ENCODE measurements at regions not wholly inside any gene's neighbourhood (a gene's known extent, or its start where the extent isn't known, plus 50 kb on each side); places are given as distances from the start of the nearest gene placed in this dataset.

GRCh38 chr7:41027428-41028115 is 675.3 kb downstream of the INHBA start:
- H3K18ac ChIP-seq (ENCODE audit: extremely low read depth, low read length) = no peak overlapping the region
- no peak overlapping the region for H3K56ac ChIP-seq (replicated peaks; ENCODE audit: insufficient read length, low read depth, low read length)
- H3K27me3 ChIP-seq (replicated peaks in 1 of 4; ENCODE audit: control insufficient read depth in 3 of 4, extremely low read depth in 1 of 4, insufficient read depth in 3 of 4, low read length in 3 of 4) = no peaks in the 10 kb centered on the region
- H3K23me2 ChIP-seq (ENCODE audit: low read depth, low read length) = no peaks in the 10 kb centered on the region
- no peaks in the 10 kb centered on the region for H3K4me1 ChIP-seq (replicated peaks in 1 of 4; ENCODE audit: control insufficient read depth in 3 of 4, insufficient read depth in 4 of 4, low read length in 3 of 4)
- no peak overlapping the region for H2BK120ac ChIP-seq (replicated peaks; ENCODE audit: low read depth, low read length)
- H4K5ac ChIP-seq (ENCODE audit: insufficient read length, low read depth, low read length) = no peak overlapping the region
- no peak overlapping the region for H2BK5ac ChIP-seq (ENCODE audit: low read depth, low read length)
- no peak overlapping the region for H2AK5ac ChIP-seq (ENCODE audit: low read depth, low read length)
- H3K23ac ChIP-seq (ENCODE audit: insufficient read length) = no peak overlapping the region
- H3K9ac ChIP-seq (replicated peaks in 1 of 4; ENCODE audit: extremely low read depth in 1 of 4, low read depth in 3 of 4, low read length in 3 of 4) = no peak overlapping the region
- no peak overlapping the region for H3K4me2 ChIP-seq (ENCODE audit: insufficient read depth in 1 of 2, low read depth in 2 of 2, low read length in 2 of 2)
- no peaks in the 10 kb centered on the region for H3K9me3 ChIP-seq (ENCODE audit: insufficient read depth in 2 of 2, low read depth in 1 of 2, low read length in 1 of 2)
- no peak overlapping the region for H4K91ac ChIP-seq (replicated peaks; ENCODE audit: insufficient read length, low read length)
- no peak overlapping the region for H2AFZ ChIP-seq (ENCODE audit: low read length)
- H3K79me2 ChIP-seq (ENCODE audit: control insufficient read depth in 1 of 2, insufficient read depth in 2 of 2, low read length in 2 of 2) = no peaks in the 10 kb centered on the region
- FAIRE-seq = no peak
- WGBS, 2 experiments (ENCODE audit: extremely low coverage in 1 of 2, insufficient coverage in 1 of 2, insufficient read length in 1 of 2, insufficient replicate concordance in 2 of 2, low coverage in 1 of 2, low lambda C conversion rate in 2 of 2, missing lambda C conversion rate in 1 of 2) = 84% methylated on average over 7 of the region's 7 CpGs; no CpG with 5 or more reads in 1 of the 2 experiments
- H3K14ac ChIP-seq (ENCODE audit: insufficient read length) = no peak overlapping the region
- POLR2A ChIA-PET (ENCODE audit: partially characterized antibody) = no interaction called here
- CTCF ChIA-PET (ENCODE audit: partially characterized antibody) = interaction anchor here (0.8 kb wide), 1 partner anchor 187 kb away, joined by 3 read pairs; no protein-coding TSS in a partner anchor
- no peak overlapping the region for H2BK15ac ChIP-seq (ENCODE audit: low read length)
- H3K4me3 ChIP-seq (ENCODE audit: extremely low read depth in 1 of 4, insufficient read depth in 2 of 4, low read depth in 3 of 4, low read length in 4 of 4) = no peak overlapping the region
- H3K27ac ChIP-seq (ENCODE audit: low read depth, low read length) = no peak overlapping the region
- no peak for DNase-seq (ENCODE audit: low read depth in 1 of 2, low spot score in 2 of 2)
- H2BK20ac ChIP-seq (ENCODE audit: low read length) = no peak overlapping the region
- H4K8ac ChIP-seq (ENCODE audit: extremely low read depth, insufficient read depth, low read length) = no peak overlapping the region
- H3K36me3 ChIP-seq (ENCODE audit: control insufficient read depth in 2 of 4, insufficient read depth in 4 of 4, low read length in 3 of 4) = no peaks in the 10 kb centered on the region
- H3K79me1 ChIP-seq (ENCODE audit: low read depth, low read length) = no peaks in the 10 kb centered on the region
- H4K20me1 ChIP-seq (replicated peaks in 1 of 2; ENCODE audit: control insufficient read depth in 1 of 2, insufficient read depth in 2 of 2, low read length in 2 of 2) = peaks cover 0 to 1% of the 10 kb centered on the region in 2 experiments
- H3K4ac ChIP-seq (replicated peaks; ENCODE audit: insufficient read length, low read depth, low read length) = no peak overlapping the region
- no peak overlapping the region for H2BK12ac ChIP-seq (ENCODE audit: low read depth, low read length)
- TF ChIP-seq EZH2 (IDR thresholded peaks at IDR 0.05; ENCODE audit: low read depth, low read length, severe bottlenecking) = no peak
- TF ChIP-seq TCF12 (IDR thresholded peaks at IDR 0.05; ENCODE audit: low read depth, low read length) = no peak
- no peak for TF ChIP-seq KDM5A (IDR thresholded peaks at IDR 0.05; ENCODE audit: low read length)
- TF ChIP-seq RXRA (IDR thresholded peaks at IDR 0.05; ENCODE audit: insufficient read depth, low read depth, low read length) = no peak
- TF ChIP-seq BCL11A (IDR thresholded peaks at IDR 0.05; ENCODE audit: low read depth in 2 of 2, low read length in 2 of 2) = no peak
- no peak for TF ChIP-seq SP1 (IDR thresholded peaks at IDR 0.05; ENCODE audit: low read depth, low read length)
- TF ChIP-seq TEAD4 (IDR thresholded peaks at IDR 0.05; ENCODE audit: low read depth, low read length) = no peak
- no peak for TF ChIP-seq SIRT6 (IDR thresholded peaks at IDR 0.05; ENCODE audit: low read length)
- TF ChIP-seq TBP (IDR thresholded peaks at IDR 0.05; ENCODE audit: low read depth, low read length) = no peak
- no peak for TF ChIP-seq USF2 (IDR thresholded peaks at IDR 0.05; ENCODE audit: low read length)
- TF ChIP-seq ASH2L (IDR thresholded peaks at IDR 0.05; ENCODE audit: low read length) = no peak
- no peak for TF ChIP-seq TAF7 (optimal IDR thresholded peaks at IDR 0.05; ENCODE audit: borderline replicate concordance, low read depth, low read length)
- no peak for TF ChIP-seq CTBP2 (IDR thresholded peaks at IDR 0.05; ENCODE audit: borderline replicate concordance, insufficient read depth, insufficient read length, low read length)
- no peak for TF ChIP-seq KDM1A (IDR thresholded peaks at IDR 0.05; ENCODE audit: borderline replicate concordance, low read length)
